ENCODE measurements at regions not wholly inside any gene's neighbourhood (a gene's known extent, or its start where the extent isn't known, plus 50 kb on each side); places are given as distances from the start of the nearest gene placed in this dataset.

- DNase-seq (ENCODE audit: low spot score): no peak
Measured at GRCh38 chr2:241924069-241924908, 54.8 kb downstream of the RTP5 start.

GRCh38 chr2:241924909-241925250, 55.4 kb downstream of the RTP5 start:
- no peak for DNase-seq (ENCODE audit: low spot score)

GRCh38 chr2:241925277-241925676, 55.7 kb downstream of the RTP5 start:
- no peak for DNase-seq (ENCODE audit: low spot score)

- DNase-seq (ENCODE audit: low spot score): no peak
Measured at GRCh38 chr2:241925821-241926441, 56.4 kb downstream of the RTP5 start.

- no peak for DNase-seq (ENCODE audit: low spot score)
Measured at GRCh38 chr2:241926541-241927311, 57.2 kb downstream of the RTP5 start.

GRCh38 chr2:241929551-241930490, 60.3 kb downstream of the RTP5 start:
- no peak for DNase-seq (ENCODE audit: low spot score)

GRCh38 chr2:241931084-241931975, 61.8 kb downstream of the RTP5 start:
- no peak for DNase-seq (ENCODE audit: low spot score)

GRCh38 chr2:241931976-241932898, 62.7 kb downstream of the RTP5 start:
- no peak for DNase-seq (ENCODE audit: low spot score)

- DNase-seq (ENCODE audit: low spot score): no peak
Measured at GRCh38 chr2:241932899-241933178, 63.3 kb downstream of the RTP5 start.

- DNase-seq (ENCODE audit: low spot score): peak; percentile 25
Measured at GRCh38 chr2:241933179-241933911, 63.8 kb downstream of the RTP5 start.

GRCh38 chr2:241935314-241935713, 65.8 kb downstream of the RTP5 start:
- DNase-seq (ENCODE audit: low spot score): no peak

GRCh38 chr2:241935774-241936173, 66.2 kb downstream of the RTP5 start:
- no peak for DNase-seq (ENCODE audit: low spot score)

GRCh38 chr2:241936457-241937133, 67.1 kb downstream of the RTP5 start:
- no peak for DNase-seq (ENCODE audit: low spot score)

GRCh38 chr2:241937297-241937696, 67.8 kb downstream of the RTP5 start:
- no peak for DNase-seq (ENCODE audit: low spot score)

GRCh38 chr2:241939541-241939940, 70.0 kb downstream of the RTP5 start:
- DNase-seq (ENCODE audit: low spot score): no peak

- no peak for DNase-seq (ENCODE audit: low spot score)
Measured at GRCh38 chr2:241940329-241940728, 70.8 kb downstream of the RTP5 start.

- DNase-seq (ENCODE audit: low spot score): peak; percentile 9
Measured at GRCh38 chr2:241941691-241942301, 72.3 kb downstream of the RTP5 start.
